Lung (tissue), 11 donors: ENCODE measurements at regions not wholly inside any gene's neighbourhood (a gene's known extent, or its start where the extent isn't known, plus 50 kb on each side); places are given as distances from the start of the nearest gene placed in this dataset.

Source experiments
- ATAC-seq: fragments of 200-7000 bp; cut with Tn5 transposase; one replicate; pipeline ENCODE4 v1.9.1; 2020; ENCODE audit warnings: moderate number of reproducible peaks; ENCODE audit not compliant: insufficient read depth, low FRiP score
- DNase-seq, 3 donors: peaks; one replicate each; pipeline ENCODE4 v3.0.0-alpha.2; 2013 to 2017
- H3K27ac ChIP-seq, 2 donors: one replicate each; pipeline ENCODE4 v1.5.1; 2013; ENCODE audit warnings: mild to moderate bottlenecking in 2 of 2, moderate library complexity in 2 of 2, control low read depth in 1 of 2, inconsistent platforms in 1 of 2, low read depth in 1 of 2, low read length in 1 of 2
- H3K27me3 ChIP-seq, 3 donors: one replicate each; pipeline ENCODE4 v1.5.1; 2013; ENCODE audit warnings: low read length in 2 of 3; ENCODE audit not compliant: control insufficient read depth in 3 of 3, insufficient read depth in 3 of 3
- H3K36me3 ChIP-seq, 4 donors: one replicate each; pipeline ENCODE4 v1.5.1; 2013; ENCODE audit warnings: low read length in 4 of 4, mild to moderate bottlenecking in 1 of 4, moderate library complexity in 1 of 4; ENCODE audit not compliant: control insufficient read depth in 4 of 4, insufficient read depth in 4 of 4
- H3K4me1 ChIP-seq, 5 donors: one replicate each; pipeline ENCODE4 v1.5.1; 2013; ENCODE audit warnings: low read length in 5 of 5, mild to moderate bottlenecking in 2 of 5, moderate library complexity in 1 of 5; ENCODE audit not compliant: control insufficient read depth in 5 of 5, insufficient read depth in 5 of 5
- H3K4me3 ChIP-seq: one replicate; pipeline ENCODE4 v1.5.1; 2013; ENCODE audit warnings: mild to moderate bottlenecking, control low read depth, moderate library complexity
- H3K9ac ChIP-seq, 2 donors: one replicate each; pipeline ENCODE4 v1.5.1; 2013; ENCODE audit warnings: low read length in 2 of 2, control low read depth in 1 of 2; ENCODE audit not compliant: insufficient read depth in 1 of 2
- H3K9me3 ChIP-seq, 4 donors: one replicate each; pipeline ENCODE4 v1.5.1; 2013; ENCODE audit warnings: low read length in 3 of 4, mild to moderate bottlenecking in 1 of 4, moderate library complexity in 1 of 4; ENCODE audit not compliant: control insufficient read depth in 4 of 4, insufficient read depth in 3 of 4
- CTCF ChIP-seq: IDR thresholded peaks from 2 replicates; pipeline ENCODE4 v1.5.1; 2012; ENCODE audit warnings: mild to moderate bottlenecking; ENCODE audit errors: control extremely low read depth, extremely low read depth
- WGBS, 2 donors: extraction: QIAGEN DNeasy Blood & Tissue Kit; methylation state at CpG; one replicate each; pipeline ENCODE4 v1.1.7; 2013; 5-methylcytosine and 5-hydroxymethylcytosine counted together
- donor health status: control.
- donor health status: control.
- donor health status: Bipolar disorder and iron deficiency.
- donor health status: healthy.
- donor health status: DM: yes; HTN: yes; CAD: no.

GRCh38 chr9:79371301-79371700 is 200.5 kb upstream of the TLE4 start:
- DNase-seq = no peak
- no peaks in the 10 kb centered on the region for H3K27me3 ChIP-seq
- 70 to 85% methylated on average over 2 of the region's 2 CpGs for WGBS, 2 donors
- no peaks in the 10 kb centered on the region for H3K4me1 ChIP-seq
- no peak overlapping the region for H3K4me3 ChIP-seq
- no peak for TF ChIP-seq CTCF
- H3K9me3 ChIP-seq = no peaks in the 10 kb centered on the region
- H3K9ac ChIP-seq = no peak overlapping the region
- H3K36me3 ChIP-seq = no peaks in the 10 kb centered on the region
- H3K27ac ChIP-seq = no peak overlapping the region
- ATAC-seq = no peak

- no peak for ATAC-seq
- Histone ChIP-seq H3K36me3 (no peaks in the 10 kb centered on the region), H3K4me1 (no peaks in the 10 kb centered on the region), H3K27ac (no peak overlapping the region), H3K27me3 (no peaks in the 10 kb centered on the region), H3K4me3 (no peak overlapping the region), H3K9ac (no peak overlapping the region), H3K9me3 (no peaks in the 10 kb centered on the region)
- WGBS, 2 donors = 91 to 96% methylated on average over 1 of the region's 1 CpG
- TF ChIP-seq CTCF = no peak
- DNase-seq = no peak
Measured at GRCh38 chr9:79371948-79372555, 199.7 kb upstream of the TLE4 start.

GRCh38 chr9:79377339-79377855 is 194.4 kb upstream of the TLE4 start:
- Histone ChIP-seq H3K27me3 (no peaks in the 10 kb centered on the region), H3K4me3 (no peak overlapping the region), H3K36me3 (no peaks in the 10 kb centered on the region), H3K9ac (no peak overlapping the region), H3K4me1 (no peaks in the 10 kb centered on the region), H3K27ac (no peak overlapping the region), H3K9me3 (peaks cover 0 to 6% (median 2%) of the 10 kb centered on the region in 4 donors)
- ATAC-seq (no peak), DNase-seq (no peak)
- 91 to 92% methylated on average over 5 of the region's 5 CpGs for WGBS, 2 donors
- TF ChIP-seq CTCF = no peak

GRCh38 chr9:79378107-79378506 is 193.7 kb upstream of the TLE4 start:
- Histone ChIP-seq H3K36me3 (no peaks in the 10 kb centered on the region), H3K9me3 (peaks cover 0 to 6% (median 2%) of the 10 kb centered on the region in 4 donors), H3K9ac (no peak overlapping the region), H3K4me1 (no peaks in the 10 kb centered on the region), H3K27ac (no peak overlapping the region), H3K27me3 (no peaks in the 10 kb centered on the region), H3K4me3 (no peak overlapping the region)
- TF ChIP-seq CTCF = no peak
- 79 to 93% methylated on average over 2 of the region's 2 CpGs for WGBS, 2 donors
- DNase-seq = no peak
- no peak for ATAC-seq
